GM19467 (cell line): ENCODE measurements at regions not wholly inside any gene's neighbourhood (a gene's known extent, or its start where the extent isn't known, plus 50 kb on each side); places are given as distances from the start of the nearest gene placed in this dataset.

Source experiments
- ATAC-seq: cut with Tn5 transposase; IDR thresholded peaks from one replicate; pipeline ENCODE4 v1.9.1; 2021; ENCODE audit warnings: mild to moderate bottlenecking, moderate library complexity; ENCODE audit not compliant: unreplicated experiment

DNA sequence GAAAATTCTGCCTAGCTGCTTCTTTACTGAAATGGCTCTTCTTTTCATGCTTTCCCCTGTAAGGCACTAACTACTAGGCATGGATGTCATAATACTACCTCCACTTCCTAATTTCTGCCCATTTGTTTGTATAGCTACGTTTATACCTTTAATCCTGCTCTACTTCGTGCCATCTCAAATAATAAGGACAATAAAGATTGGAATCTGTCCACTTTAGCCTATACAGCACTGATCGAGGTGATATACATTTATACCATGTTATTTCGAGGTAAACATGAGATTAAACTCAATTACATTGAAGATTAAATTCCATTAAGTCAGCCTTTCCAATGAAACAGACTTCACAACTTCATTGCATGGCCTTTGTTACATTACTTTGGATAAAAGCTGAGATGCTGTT, 390.6 kb upstream of the MARCKS start:
- no peak for ATAC-seq

GRCh38 chr6:113475392-113475791, 381.8 kb upstream of the MARCKS start:
- no peak for ATAC-seq

- no peak for ATAC-seq
Measured at GRCh38 chr6:113476937-113477839, 380.0 kb upstream of the MARCKS start.

DNA sequence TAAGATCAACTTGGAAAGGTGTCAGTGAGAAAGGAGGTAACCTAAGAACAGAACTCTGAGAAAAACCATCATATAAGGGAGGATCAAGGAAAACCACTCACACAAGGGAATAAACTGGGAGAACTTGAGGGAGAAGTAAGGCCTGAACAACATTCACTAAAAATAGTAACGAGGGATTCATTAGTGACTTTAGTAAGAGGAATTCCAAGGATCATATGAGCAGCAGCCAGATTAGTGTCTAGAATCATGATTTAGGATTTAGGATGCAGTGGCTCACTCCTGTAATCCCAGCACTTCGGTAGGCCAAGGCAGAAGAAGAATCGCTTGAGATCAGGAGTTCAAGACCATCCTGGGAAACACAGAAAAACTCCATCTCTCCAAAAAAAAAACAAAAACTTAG, 376.5 kb upstream of the MARCKS start:
- ATAC-seq: no peak

GRCh38 chr6:113481458-113481857, 375.7 kb upstream of the MARCKS start:
- no peak for ATAC-seq

GRCh38 chr6:113481910-113482309, 375.2 kb upstream of the MARCKS start:
- no peak for ATAC-seq

DNA sequence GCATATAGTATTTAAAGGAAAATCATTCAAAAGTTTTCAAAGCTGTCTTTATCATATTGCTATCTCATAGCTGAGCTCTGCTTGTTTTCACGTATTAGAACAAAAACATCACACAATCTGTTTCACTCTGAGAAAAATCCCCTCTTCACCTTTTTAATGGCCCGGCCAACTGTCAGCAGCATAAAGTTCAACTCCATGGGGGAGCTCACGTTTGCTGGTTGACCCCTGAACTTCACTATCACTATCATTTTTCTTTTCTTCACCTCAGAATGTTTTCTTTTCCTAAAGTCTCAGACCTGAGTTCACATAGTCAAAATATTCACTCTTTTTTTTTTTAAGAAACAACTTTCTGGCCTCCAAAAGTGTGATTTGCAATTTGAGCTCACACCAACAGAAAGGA, 374.4 kb upstream of the MARCKS start:
- ATAC-seq: no peak

GRCh38 chr6:113486199-113486598, 370.9 kb upstream of the MARCKS start:
- ATAC-seq: no peak

DNA sequence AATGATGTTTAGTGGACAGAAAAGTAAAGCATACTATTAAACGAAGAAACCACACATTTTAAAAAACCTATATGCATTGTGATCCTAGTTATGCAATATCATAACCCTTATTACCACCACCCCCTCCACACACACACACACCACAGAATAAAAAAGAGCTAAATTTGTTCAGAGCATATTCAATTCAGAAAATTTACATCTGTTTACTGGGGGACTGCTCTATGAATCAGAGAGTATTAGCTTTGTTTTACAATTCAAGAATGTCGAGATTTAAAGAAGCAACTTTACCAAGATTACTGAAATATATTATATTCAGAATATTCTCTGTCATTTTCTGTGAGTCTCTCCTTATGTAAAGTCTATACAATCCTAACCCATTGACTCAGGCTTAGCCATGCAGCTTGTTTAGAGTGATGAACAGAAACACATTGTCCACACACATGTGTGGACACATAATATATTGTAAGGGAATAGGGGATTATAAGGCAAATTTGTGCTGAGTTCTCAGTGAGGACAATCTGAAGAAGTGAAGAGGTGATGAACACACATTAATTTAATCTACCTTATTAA, 369.6 kb upstream of the MARCKS start:
- no peak for ATAC-seq

DNA sequence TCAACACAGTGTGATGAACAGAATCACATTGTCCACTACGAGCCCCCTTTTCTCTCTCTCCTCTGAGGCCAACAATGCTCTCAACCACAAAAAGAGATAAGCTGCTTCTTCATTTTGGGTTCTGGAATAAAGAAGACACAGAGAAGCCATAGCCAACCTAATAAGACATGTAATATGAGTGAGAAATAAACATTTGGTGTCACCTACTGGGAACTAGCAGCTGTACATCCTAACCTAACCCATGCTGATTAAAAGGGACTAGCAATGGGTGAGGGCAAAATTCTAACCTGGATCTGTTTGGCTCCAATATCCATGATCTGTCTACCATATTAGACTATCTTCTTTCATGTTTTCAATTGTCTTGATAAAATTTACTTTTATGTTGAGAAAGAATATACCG, 369.1 kb upstream of the MARCKS start:
- no peak for ATAC-seq

GRCh38 chr6:113488812-113489685, 368.1 kb upstream of the MARCKS start:
- no peak for ATAC-seq

GRCh38 chr6:113489952-113490746, 367.0 kb upstream of the MARCKS start:
- no peak for ATAC-seq

DNA sequence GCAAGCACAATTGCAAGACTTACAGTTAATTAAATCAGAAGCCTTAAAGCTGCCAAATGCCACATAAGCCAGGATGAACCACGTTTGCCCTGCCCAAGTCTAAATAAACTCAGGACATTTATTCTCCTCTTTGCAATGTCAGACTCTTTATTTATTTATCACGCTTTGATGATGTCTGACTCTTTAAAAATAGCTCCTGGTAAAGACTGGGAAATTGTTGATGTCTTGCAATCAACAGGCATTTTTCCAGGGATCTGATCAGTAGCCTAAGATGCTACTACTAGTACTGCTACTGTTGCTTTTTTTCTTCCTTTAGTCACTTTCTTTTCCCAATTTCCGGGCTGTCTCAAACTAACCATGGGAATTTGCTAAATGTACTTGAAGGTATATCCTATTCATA, 365.8 kb upstream of the MARCKS start:
- ATAC-seq: no peak

- ATAC-seq: no peak
Measured at GRCh38 chr6:113493991-113494390, 363.2 kb upstream of the MARCKS start.

GRCh38 chr6:113495521-113495920, 361.6 kb upstream of the MARCKS start:
- no peak for ATAC-seq

GRCh38 chr6:113496166-113496565, 361.0 kb upstream of the MARCKS start:
- no peak for ATAC-seq

- no peak for ATAC-seq
Measured at GRCh38 chr6:113500221-113500620, 356.9 kb upstream of the MARCKS start.

- ATAC-seq: no peak
Measured at GRCh38 chr6:113505084-113505699, 352.0 kb upstream of the MARCKS start.

DNA sequence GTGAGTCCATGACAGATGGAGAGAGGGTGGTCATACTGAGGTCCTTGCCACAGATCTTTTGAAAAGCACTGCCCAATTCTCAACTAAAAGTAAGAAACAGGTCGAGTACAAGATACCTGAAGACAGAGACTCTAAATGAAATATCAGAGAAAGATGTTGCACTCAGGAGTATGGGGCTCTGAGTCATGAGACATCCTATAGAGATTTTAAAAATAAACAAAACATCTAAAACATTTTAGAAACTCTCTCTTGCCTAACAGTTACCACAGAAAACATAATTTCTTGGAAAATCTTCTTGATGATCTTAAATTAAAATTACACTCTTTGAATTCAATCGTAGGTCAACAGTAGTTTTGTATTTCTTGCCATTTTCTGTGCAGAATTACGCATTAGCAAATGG, 348.9 kb upstream of the MARCKS start:
- no peak for ATAC-seq

DNA sequence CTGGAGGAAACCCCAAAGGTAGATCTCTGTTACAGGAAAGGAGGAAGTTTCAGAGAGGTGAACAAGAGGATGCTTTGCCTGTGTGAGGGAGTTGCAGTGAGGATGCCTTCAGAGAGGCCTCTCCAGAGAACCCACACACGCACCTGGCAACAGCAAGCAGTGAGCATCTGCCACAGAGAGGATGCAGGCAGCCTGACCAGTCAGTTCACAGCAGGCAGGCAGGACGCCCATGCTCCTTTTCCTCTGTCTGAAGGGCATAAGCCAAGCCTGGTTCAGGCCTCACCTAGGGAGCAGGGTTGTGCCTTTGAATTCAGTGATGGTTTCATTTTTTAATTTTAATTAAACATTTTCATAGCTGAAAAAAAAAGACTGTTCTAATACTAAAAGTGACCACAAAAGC, 346.0 kb upstream of the MARCKS start:
- ATAC-seq: no peak
